ENCODE measurements at regions not wholly inside any gene's neighbourhood (a gene's known extent, or its start where the extent isn't known, plus 50 kb on each side); places are given as distances from the start of the nearest gene placed in this dataset.

GRCh38 chr12:93164103-93164880, 213.4 kb upstream of the NUDT4 start:
- no peak for DNase-seq
- Histone ChIP-seq H3K4me1 (peaks cover 11% of the 10 kb centered on the region), H3K4me3 (no peak overlapping the region), H3K9me3 (replicated peaks) (no peaks in the 10 kb centered on the region), H3K27me3 (ENCODE audit: low read depth) (no peaks in the 10 kb centered on the region), H3K36me3 (no peaks in the 10 kb centered on the region), H3K27ac (replicated peaks) (no peak overlapping the region)
- intact Hi-C loops (cut with micrococcal nuclease), result no loop called here
- no peak for TF ChIP-seq CTCF (IDR thresholded peaks at IDR 0.05; ENCODE audit: borderline replicate concordance)

- intact Hi-C loops (cut with micrococcal nuclease), result no loop called here
- peaks cover 11% of the 10 kb centered on the region for H3K4me1 ChIP-seq
- H3K27ac ChIP-seq (replicated peaks), result no peak overlapping the region
- no peaks in the 10 kb centered on the region for H3K36me3 ChIP-seq
- H3K4me3 ChIP-seq, result no peak overlapping the region
- H3K27me3 ChIP-seq (ENCODE audit: low read depth), result no peaks in the 10 kb centered on the region
- DNase-seq, result no peak
- H3K9me3 ChIP-seq (replicated peaks), result no peaks in the 10 kb centered on the region
- TF ChIP-seq CTCF (IDR thresholded peaks at IDR 0.05; ENCODE audit: borderline replicate concordance), result no peak
Observed at GRCh38 chr12:93165384-93165932, 212.3 kb upstream of the NUDT4 start.

DNA sequence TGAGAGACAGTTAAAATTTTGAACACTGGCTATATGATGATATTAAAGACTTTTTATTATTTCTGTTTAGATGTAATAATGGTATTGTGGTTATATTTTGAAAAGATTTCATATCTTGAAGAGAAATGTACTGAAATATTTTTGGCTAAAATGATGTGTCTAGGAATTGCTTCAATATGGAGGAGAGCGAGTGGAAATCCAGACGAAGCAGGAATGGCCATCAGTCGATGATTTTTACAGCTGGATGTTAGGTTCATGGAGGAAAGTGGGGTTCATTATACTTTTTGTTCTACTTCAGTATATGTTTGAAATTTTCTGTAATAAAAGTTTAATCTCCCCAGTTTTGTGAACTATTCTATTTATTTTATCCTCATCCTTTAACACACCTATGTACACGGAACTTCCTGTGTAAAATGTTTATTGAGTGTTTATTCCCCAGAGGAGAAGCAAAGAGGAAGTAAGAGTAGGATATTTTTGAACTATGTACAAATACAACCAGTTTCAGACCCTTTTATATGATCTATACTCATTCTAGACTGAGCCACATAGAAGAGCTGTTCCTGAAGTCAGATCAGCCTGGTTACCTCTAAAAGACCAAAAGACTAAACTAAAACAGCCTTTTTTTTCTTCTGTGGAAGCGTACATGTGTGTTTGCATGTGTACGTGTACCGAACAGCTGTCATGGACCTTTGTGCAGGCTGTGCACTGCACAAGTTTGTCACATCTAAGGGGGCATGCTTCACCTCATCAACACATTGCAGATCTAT, 211.0 kb upstream of the NUDT4 start:
- H3K27me3 ChIP-seq (ENCODE audit: low read depth), result no peaks in the 10 kb centered on the region
- TF ChIP-seq CTCF (IDR thresholded peaks at IDR 0.05; ENCODE audit: borderline replicate concordance), result no peak
- H3K4me1 ChIP-seq, result peaks cover 11% of the 10 kb centered on the region

GRCh38 chr12:93167331-93167730, 210.4 kb upstream of the NUDT4 start:
- intact Hi-C loops (cut with micrococcal nuclease), result no loop called here
- no peak for DNase-seq
- H3K36me3 ChIP-seq, result no peaks in the 10 kb centered on the region
- H3K27ac ChIP-seq (replicated peaks), result no peak overlapping the region
- H3K4me1 ChIP-seq, result peaks cover 11% of the 10 kb centered on the region
- H3K9me3 ChIP-seq (replicated peaks), result no peaks in the 10 kb centered on the region
- no peaks in the 10 kb centered on the region for H3K27me3 ChIP-seq (ENCODE audit: low read depth)
- peak overlapping the region; percentile 61 for H3K4me3 ChIP-seq
- TF ChIP-seq CTCF (IDR thresholded peaks at IDR 0.05; ENCODE audit: borderline replicate concordance), result no peak

More for the DNA sequence above, 211.0 kb upstream of the NUDT4 start:
- Histone ChIP-seq H3K27ac (replicated peaks) (no peak overlapping the region), H3K4me3 (no peak overlapping the region), H3K36me3 (no peaks in the 10 kb centered on the region), H3K9me3 (replicated peaks) (no peaks in the 10 kb centered on the region)
- intact Hi-C loops (cut with micrococcal nuclease), result no loop called here
- DNase-seq, result no peak

DNA sequence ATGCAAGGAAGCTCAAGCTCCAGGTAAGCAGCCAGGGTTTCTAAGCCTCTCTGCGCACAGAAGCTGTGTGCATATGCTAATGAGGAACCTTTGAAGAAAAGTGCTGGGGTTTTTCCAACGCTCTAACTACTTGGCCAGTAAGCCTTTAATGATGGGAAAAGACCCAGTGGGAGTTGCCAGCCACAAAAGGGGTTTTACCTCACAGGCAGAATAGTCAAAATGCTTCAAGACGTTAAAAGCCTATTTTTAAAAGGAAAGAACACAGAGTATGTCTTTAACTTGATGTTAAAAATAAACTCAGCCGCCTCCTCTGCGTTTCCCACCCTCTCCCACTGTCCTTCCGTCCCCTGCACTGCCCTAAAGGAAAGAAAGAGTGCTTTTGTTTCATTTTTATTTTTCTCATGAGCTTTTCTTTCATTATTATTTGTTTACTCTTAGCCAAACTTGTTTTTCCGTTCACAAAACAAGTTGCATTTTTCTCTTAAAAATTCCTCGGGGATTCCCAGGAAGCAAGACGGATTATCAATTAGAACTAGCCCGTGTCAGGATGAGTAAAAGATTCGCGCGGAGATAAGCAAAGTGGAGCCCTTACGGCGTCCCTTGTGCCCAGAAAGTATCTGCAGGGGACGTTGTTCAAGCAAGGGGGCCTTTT, 209.8 kb upstream of the NUDT4 start:
- Histone ChIP-seq H3K27me3 (ENCODE audit: low read depth) (no peaks in the 10 kb centered on the region), H3K27ac (replicated peaks) (peak overlapping the region; percentile 32), H3K4me3 (peak overlapping the region; percentile 61), H3K4me1 (peaks cover 15% of the 10 kb centered on the region), H3K36me3 (no peaks in the 10 kb centered on the region), H3K9me3 (replicated peaks) (no peaks in the 10 kb centered on the region)
- intact Hi-C loops (cut with micrococcal nuclease), result no loop called here
- no peak for DNase-seq
- TF ChIP-seq CTCF (IDR thresholded peaks at IDR 0.05; ENCODE audit: borderline replicate concordance), result no peak
